Duodenal mucosa (tissue), 2 donors: ENCODE measurements at regions not wholly inside any gene's neighbourhood (a gene's known extent, or its start where the extent isn't known, plus 50 kb on each side); places are given as distances from the start of the nearest gene placed in this dataset.

Source experiments
- H3K27ac ChIP-seq: one replicate; pipeline ENCODE4 v1.7.0; 2013; ENCODE audit warnings: low read depth, low read length
- H3K27me3 ChIP-seq, 2 donors: one replicate each; pipeline ENCODE4 v1.7.0; 2013; ENCODE audit warnings: low read length in 2 of 2, control low read depth in 1 of 2; ENCODE audit not compliant: insufficient read depth in 2 of 2, control insufficient read depth in 1 of 2
- H3K36me3 ChIP-seq, 2 donors: one replicate each; pipeline ENCODE4 v1.7.0; 2013; ENCODE audit warnings: low read length in 2 of 2, control low read depth in 1 of 2; ENCODE audit not compliant: insufficient read depth in 2 of 2, control insufficient read depth in 1 of 2
- H3K4me1 ChIP-seq, 2 donors: one replicate each; pipeline ENCODE4 v1.7.0; 2013; ENCODE audit warnings: low read length in 2 of 2, control low read depth in 1 of 2; ENCODE audit not compliant: insufficient read depth in 2 of 2, control insufficient read depth in 1 of 2
- H3K4me3 ChIP-seq, 2 donors: one replicate each; pipeline ENCODE4 v1.7.0; 2013; ENCODE audit warnings: low read length in 2 of 2, low read depth in 1 of 2
- H3K9ac ChIP-seq, 2 donors: one replicate each; pipeline ENCODE4 v1.7.0; 2013; ENCODE audit warnings: low read length in 2 of 2, low read depth in 1 of 2
- H3K9me3 ChIP-seq, 2 donors: one replicate each; pipeline ENCODE4 v1.7.0; 2013; ENCODE audit warnings: low read length in 2 of 2, control low read depth in 1 of 2; ENCODE audit not compliant: control insufficient read depth in 1 of 2

DNA sequence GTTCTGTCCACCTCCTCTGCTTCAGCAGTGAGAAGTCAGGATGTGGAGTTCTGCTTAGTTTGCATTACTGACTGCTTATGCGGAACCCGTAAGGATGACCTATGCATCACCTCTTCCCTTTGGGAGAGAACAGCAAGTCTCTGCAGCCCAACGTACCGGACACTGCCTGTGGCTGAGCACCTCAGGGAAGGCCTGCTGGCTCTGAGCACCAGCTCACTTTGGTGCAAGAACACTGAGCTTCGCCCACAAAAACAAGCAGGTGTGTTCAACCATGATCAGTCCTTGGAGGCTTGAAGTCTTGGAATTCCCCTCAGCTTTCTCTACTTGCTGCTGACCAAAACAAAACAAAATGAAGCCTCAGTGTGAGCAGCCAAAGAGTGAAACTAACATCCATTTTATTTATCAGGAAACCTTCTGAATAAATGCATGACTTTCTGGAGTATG, 52.7 kb upstream of the NCK2 start:
- H3K9me3 ChIP-seq: no peaks in the 10 kb centered on the region
- no peaks in the 10 kb centered on the region for H3K27me3 ChIP-seq
- H3K9ac ChIP-seq: no peak overlapping the region
- no peaks in the 10 kb centered on the region for H3K36me3 ChIP-seq
- H3K27ac ChIP-seq: no peak overlapping the region
- peaks cover under 1% of the 10 kb centered on the region in 2 donors for H3K4me1 ChIP-seq
- H3K4me3 ChIP-seq: no peak overlapping the region

DNA sequence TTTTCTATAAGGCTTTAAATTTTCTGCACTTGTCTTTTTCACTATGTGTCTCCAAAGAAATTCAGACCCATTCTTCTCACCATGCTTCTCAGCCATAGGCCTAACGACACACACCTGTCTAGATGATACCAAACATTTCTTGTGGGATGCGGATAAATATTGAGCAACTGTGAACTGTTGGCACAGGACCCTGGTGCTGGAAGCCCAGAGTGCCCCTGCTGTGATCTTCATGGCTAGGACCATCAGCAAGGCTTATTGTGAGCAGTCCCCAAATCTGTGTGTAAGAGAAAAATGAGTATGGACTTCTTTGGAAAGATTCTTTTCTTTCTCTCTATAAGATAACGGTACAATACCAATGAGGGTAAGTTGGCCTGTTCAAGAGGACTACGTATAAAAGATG, 54.1 kb upstream of the NCK2 start:
- no peak overlapping the region for H3K4me3 ChIP-seq
- H3K9ac ChIP-seq: no peak overlapping the region
- no peaks in the 10 kb centered on the region for H3K27me3 ChIP-seq
- H3K27ac ChIP-seq: no peak overlapping the region
- H3K36me3 ChIP-seq: no peaks in the 10 kb centered on the region
- H3K9me3 ChIP-seq: no peaks in the 10 kb centered on the region
- H3K4me1 ChIP-seq: no peaks in the 10 kb centered on the region

- H3K36me3 ChIP-seq: no peaks in the 10 kb centered on the region
Observed at GRCh38 chr2:105689484-105689883, 55.2 kb upstream of the NCK2 start.

DNA sequence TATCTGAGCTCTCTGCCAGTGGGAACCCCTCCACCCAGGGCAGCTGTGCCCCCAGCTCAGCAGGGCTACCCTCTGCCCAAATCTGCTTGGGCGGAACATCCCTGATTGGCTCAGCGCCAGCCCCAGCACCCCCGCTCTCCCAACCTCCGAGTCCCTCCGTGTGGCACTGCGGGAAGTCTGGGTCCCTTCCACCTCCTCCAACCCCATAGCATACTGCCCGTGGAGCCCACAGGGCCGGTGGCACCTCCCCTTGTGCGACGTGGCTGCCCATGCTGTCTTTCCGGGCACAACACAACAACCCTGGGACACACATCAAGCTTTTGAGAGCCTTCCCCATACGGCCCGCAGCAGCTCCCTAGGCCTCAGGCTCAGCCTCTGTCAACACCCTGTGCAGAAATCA, 55.8 kb upstream of the NCK2 start:
- no peak overlapping the region for H3K9ac ChIP-seq
- H3K4me3 ChIP-seq: no peak overlapping the region
- H3K9me3 ChIP-seq: no peaks in the 10 kb centered on the region
- no peaks in the 10 kb centered on the region for H3K27me3 ChIP-seq
- no peak overlapping the region for H3K27ac ChIP-seq
- H3K36me3 ChIP-seq: no peaks in the 10 kb centered on the region
- H3K4me1 ChIP-seq: no peaks in the 10 kb centered on the region

More at GRCh38 chr2:105689484-105689883, 55.2 kb upstream of the NCK2 start:
- Histone ChIP-seq H3K27ac (no peak overlapping the region), H3K4me3 (no peak overlapping the region), H3K27me3 (no peaks in the 10 kb centered on the region), H3K4me1 (no peaks in the 10 kb centered on the region), H3K9me3 (no peaks in the 10 kb centered on the region), H3K9ac (no peak overlapping the region)

- no peak overlapping the region for H3K4me3 ChIP-seq
- no peaks in the 10 kb centered on the region for H3K4me1 ChIP-seq
- no peaks in the 10 kb centered on the region for H3K9me3 ChIP-seq
- no peaks in the 10 kb centered on the region for H3K27me3 ChIP-seq
- H3K36me3 ChIP-seq: no peaks in the 10 kb centered on the region
- H3K9ac ChIP-seq: no peak overlapping the region
- no peak overlapping the region for H3K27ac ChIP-seq
Observed at GRCh38 chr2:105686588-105686987, 58.1 kb upstream of the NCK2 start.

GRCh38 chr2:105683011-105683492, 61.7 kb upstream of the NCK2 start:
- no peak overlapping the region for H3K9ac ChIP-seq
- no peaks in the 10 kb centered on the region for H3K27me3 ChIP-seq
- H3K9me3 ChIP-seq: no peaks in the 10 kb centered on the region
- H3K4me3 ChIP-seq: no peak overlapping the region
- H3K4me1 ChIP-seq: peaks cover 0 to 7% of the 10 kb centered on the region in 2 donors
- H3K36me3 ChIP-seq: no peaks in the 10 kb centered on the region
- no peak overlapping the region for H3K27ac ChIP-seq

DNA sequence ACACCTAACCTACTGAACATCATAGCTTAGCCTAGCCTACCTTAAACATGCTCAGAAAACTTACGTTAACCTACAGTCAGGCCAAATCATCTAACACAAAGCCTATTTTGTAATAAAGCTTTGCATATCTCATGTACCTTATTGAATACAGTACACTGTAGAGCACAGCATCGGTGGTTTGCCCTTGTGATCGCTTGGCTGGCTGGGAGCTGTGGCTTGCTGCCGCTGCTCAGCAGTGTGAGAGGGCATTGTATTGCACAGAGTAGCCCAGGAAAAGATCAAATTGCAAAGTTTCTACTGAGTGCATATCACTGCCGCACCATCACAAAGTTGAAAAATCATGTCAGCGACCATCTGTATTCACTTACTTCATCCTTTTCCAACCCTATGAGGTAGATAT, 62.3 kb upstream of the NCK2 start:
- no peak overlapping the region for H3K27ac ChIP-seq
- no peaks in the 10 kb centered on the region for H3K36me3 ChIP-seq
- H3K27me3 ChIP-seq: no peaks in the 10 kb centered on the region
- H3K9me3 ChIP-seq: no peaks in the 10 kb centered on the region
- no peak overlapping the region for H3K9ac ChIP-seq
- H3K4me3 ChIP-seq: no peak overlapping the region
- peaks cover 0 to 7% of the 10 kb centered on the region in 2 donors for H3K4me1 ChIP-seq

DNA sequence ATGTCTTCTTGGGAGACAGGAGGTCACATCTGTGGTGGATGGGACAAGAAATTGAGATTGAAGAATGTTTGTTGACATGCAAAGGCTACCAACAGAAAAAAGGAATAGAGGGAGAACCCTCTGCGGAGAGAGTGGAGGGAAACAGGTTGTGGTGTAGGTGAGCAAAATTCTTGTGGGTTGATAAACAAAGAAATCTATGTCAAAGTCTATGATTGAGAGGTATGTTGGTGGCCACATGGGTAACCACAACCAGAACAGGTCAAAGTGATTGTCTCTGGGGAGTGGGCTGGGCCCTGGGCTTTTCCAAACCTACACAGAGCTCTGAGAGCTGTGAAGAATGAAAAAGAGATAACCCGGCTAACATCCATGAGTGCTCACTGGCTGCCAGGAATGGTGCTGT, 62.8 kb upstream of the NCK2 start:
- peaks cover 0 to 7% of the 10 kb centered on the region in 2 donors for H3K4me1 ChIP-seq
- no peaks in the 10 kb centered on the region for H3K36me3 ChIP-seq
- no peaks in the 10 kb centered on the region for H3K9me3 ChIP-seq
- no peak overlapping the region for H3K4me3 ChIP-seq
- no peaks in the 10 kb centered on the region for H3K27me3 ChIP-seq
- no peak overlapping the region for H3K27ac ChIP-seq
- H3K9ac ChIP-seq: no peak overlapping the region

DNA sequence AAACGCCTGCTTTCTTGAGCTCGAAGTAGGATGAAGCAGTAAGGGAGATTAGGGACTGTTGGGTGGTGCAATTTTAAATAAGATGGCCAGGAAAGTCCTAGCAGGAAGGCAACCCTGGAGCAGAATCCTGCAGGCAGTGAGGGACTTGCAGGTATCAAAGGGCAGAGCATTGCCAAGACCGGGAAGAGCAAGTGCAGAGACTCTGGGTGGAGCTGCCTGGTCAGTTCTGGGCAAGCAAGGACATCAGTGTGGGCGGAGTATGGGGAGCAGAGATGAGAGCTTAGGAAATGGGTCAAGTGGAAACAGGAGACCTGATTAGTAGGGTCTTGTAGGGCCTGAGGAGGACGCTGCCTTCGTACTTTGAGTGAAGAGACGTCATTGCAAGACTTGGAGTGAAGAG, 64.4 kb upstream of the NCK2 start:
- peaks cover 0 to 7% of the 10 kb centered on the region in 2 donors for H3K4me1 ChIP-seq
- H3K27me3 ChIP-seq: no peaks in the 10 kb centered on the region
- H3K9me3 ChIP-seq: no peaks in the 10 kb centered on the region

GRCh38 chr2:105678346-105678745, 66.4 kb upstream of the NCK2 start:
- H3K27ac ChIP-seq: no peak overlapping the region
- H3K4me1 ChIP-seq: peaks cover 0 to 7% of the 10 kb centered on the region in 2 donors
- H3K27me3 ChIP-seq: no peaks in the 10 kb centered on the region
- H3K36me3 ChIP-seq: no peaks in the 10 kb centered on the region
- no peak overlapping the region for H3K9ac ChIP-seq
- H3K9me3 ChIP-seq: no peaks in the 10 kb centered on the region
- H3K4me3 ChIP-seq: no peak overlapping the region

More for the DNA sequence above, 64.4 kb upstream of the NCK2 start:
- no peak overlapping the region for H3K9ac ChIP-seq
- H3K27ac ChIP-seq: no peak overlapping the region
- H3K36me3 ChIP-seq: no peaks in the 10 kb centered on the region
- H3K4me3 ChIP-seq: no peak overlapping the region

DNA sequence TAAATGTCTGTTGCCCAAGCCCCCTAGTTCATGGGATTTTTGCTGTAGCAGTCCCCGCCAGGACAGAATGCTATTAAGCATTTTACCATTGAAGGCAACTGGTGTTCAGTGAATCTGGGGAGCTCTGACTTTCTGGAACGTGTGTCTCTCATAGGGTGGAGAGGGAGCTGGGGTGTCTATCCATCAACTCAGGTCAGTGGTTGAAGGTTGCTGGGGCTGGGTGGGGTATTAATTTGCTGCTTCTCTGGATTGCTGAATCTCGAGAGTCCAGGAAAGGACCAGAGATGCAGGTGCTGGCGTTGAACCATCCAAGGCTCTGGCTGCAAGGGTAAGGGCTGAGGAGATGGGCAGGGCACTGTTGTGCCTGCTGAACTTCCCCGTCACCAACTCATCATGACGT, 66.8 kb upstream of the NCK2 start:
- no peaks in the 10 kb centered on the region for H3K27me3 ChIP-seq
- peaks cover 0 to 7% of the 10 kb centered on the region in 2 donors for H3K4me1 ChIP-seq
- no peak overlapping the region for H3K27ac ChIP-seq
- no peak overlapping the region for H3K4me3 ChIP-seq
- no peaks in the 10 kb centered on the region for H3K36me3 ChIP-seq
- no peak overlapping the region for H3K9ac ChIP-seq
- H3K9me3 ChIP-seq: no peaks in the 10 kb centered on the region
